ENCODE measurements at regions not wholly inside any gene's neighbourhood (a gene's known extent, or its start where the extent isn't known, plus 50 kb on each side); places are given as distances from the start of the nearest gene placed in this dataset.

DNA sequence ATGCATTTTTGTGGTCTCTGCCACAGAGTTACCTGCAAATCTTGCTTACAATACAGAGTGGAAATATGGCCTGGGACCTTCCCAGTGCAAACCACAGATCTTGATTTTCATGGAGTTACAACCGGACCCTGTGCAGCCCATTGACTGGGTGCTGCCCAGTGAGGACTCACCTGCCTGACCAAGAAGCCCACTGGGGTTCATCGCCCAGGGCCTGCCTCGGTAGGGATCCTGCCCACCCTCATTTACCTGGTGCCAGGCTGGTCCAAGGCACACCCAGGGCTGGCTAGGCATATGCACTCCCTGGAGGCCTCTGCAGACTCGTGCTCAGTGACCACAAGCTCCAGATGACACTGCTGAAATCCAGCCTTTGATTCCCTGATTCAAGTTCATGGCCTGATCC is 572.7 kb downstream of the NPHP4 start:
- TF ChIP-seq EP300 (conservative IDR thresholded peaks at IDR 0.05; ENCODE audit: poor library complexity, severe bottlenecking) = no peak
- TF ChIP-seq, protein P1, sequence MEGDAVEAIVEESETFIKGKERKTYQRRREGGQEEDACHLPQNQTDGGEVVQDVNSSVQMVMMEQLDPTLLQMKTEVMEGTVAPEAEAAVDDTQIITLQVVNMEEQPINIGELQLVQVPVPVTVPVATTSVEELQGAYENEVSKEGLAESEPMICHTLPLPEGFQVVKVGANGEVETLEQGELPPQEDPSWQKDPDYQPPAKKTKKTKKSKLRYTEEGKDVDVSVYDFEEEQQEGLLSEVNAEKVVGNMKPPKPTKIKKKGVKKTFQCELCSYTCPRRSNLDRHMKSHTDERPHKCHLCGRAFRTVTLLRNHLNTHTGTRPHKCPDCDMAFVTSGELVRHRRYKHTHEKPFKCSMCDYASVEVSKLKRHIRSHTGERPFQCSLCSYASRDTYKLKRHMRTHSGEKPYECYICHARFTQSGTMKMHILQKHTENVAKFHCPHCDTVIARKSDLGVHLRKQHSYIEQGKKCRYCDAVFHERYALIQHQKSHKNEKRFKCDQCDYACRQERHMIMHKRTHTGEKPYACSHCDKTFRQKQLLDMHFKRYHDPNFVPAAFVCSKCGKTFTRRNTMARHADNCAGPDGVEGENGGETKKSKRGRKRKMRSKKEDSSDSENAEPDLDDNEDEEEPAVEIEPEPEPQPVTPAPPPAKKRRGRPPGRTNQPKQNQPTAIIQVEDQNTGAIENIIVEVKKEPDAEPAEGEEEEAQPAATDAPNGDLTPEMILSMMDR (IDR thresholded peaks at IDR 0.05; ENCODE audit: poor library complexity, severe bottlenecking) = no peak
- TF ChIP-seq TAF1 (IDR thresholded peaks at IDR 0.05; ENCODE audit: low read depth) = no peak
- TF ChIP-seq RAD21 (conservative IDR thresholded peaks at IDR 0.05) = no peak
